GM18517 (cell line): ENCODE measurements at regions not wholly inside any gene's neighbourhood (a gene's known extent, or its start where the extent isn't known, plus 50 kb on each side); places are given as distances from the start of the nearest gene placed in this dataset.

ENCODE experiments used
- ATAC-seq: cut with Tn5 transposase; IDR thresholded peaks from one replicate; pipeline ENCODE4 v1.9.1; 2021; ENCODE audit warnings: mild to moderate bottlenecking, moderate library complexity; ENCODE audit not compliant: unreplicated experiment

GRCh38 chr2:128447538-128447995, 128.9 kb upstream of the HS6ST1 start:
- no peak for ATAC-seq

GRCh38 chr2:128448331-128449225, 129.9 kb upstream of the HS6ST1 start:
- no peak for ATAC-seq

GRCh38 chr2:128449226-128450061, 130.8 kb upstream of the HS6ST1 start:
- no peak for ATAC-seq

- no peak for ATAC-seq
Measured at GRCh38 chr2:128450211-128451024, 131.8 kb upstream of the HS6ST1 start.

- no peak for ATAC-seq
Measured at GRCh38 chr2:128451084-128452023, 132.7 kb upstream of the HS6ST1 start.

GRCh38 chr2:128452024-128452411, 133.3 kb upstream of the HS6ST1 start:
- no peak for ATAC-seq

- ATAC-seq: no peak
Measured at GRCh38 chr2:128452536-128453530, 134.2 kb upstream of the HS6ST1 start.

GRCh38 chr2:128454980-128455720, 136.5 kb upstream of the HS6ST1 start:
- ATAC-seq: no peak

- no peak for ATAC-seq
Measured at GRCh38 chr2:128455721-128456050, 137.0 kb upstream of the HS6ST1 start.

GRCh38 chr2:128456281-128456680, 137.6 kb upstream of the HS6ST1 start:
- ATAC-seq: no peak

GRCh38 chr2:128457006-128457604, 138.4 kb upstream of the HS6ST1 start:
- ATAC-seq: no peak

GRCh38 chr2:128457716-128458115, 139.0 kb upstream of the HS6ST1 start:
- ATAC-seq: no peak

- no peak for ATAC-seq
Measured at GRCh38 chr2:128458505-128458904, 139.8 kb upstream of the HS6ST1 start.

- ATAC-seq: no peak
Measured at GRCh38 chr2:128464456-128464855, 145.8 kb upstream of the HS6ST1 start.

- ATAC-seq: no peak
Measured at GRCh38 chr2:128465246-128466170, 146.8 kb upstream of the HS6ST1 start.

GRCh38 chr2:128466376-128466775, 147.7 kb upstream of the HS6ST1 start:
- no peak for ATAC-seq

GRCh38 chr2:128466776-128467175, 148.1 kb upstream of the HS6ST1 start:
- ATAC-seq: no peak
